ENCODE measurements at regions not wholly inside any gene's neighbourhood (a gene's known extent, or its start where the extent isn't known, plus 50 kb on each side); places are given as distances from the start of the nearest gene placed in this dataset.

GRCh38 chr3:18666655-18667054, 241.5 kb upstream of the SATB1 start:
- Histone ChIP-seq H4K20me1 (ENCODE audit: insufficient read depth, low read length) (no peaks in the 10 kb centered on the region), H3K9me3 (ENCODE audit: low read length) (no peaks in the 10 kb centered on the region), H3K79me2 (ENCODE audit: insufficient read depth, low read depth, low read length) (no peaks in the 10 kb centered on the region), H3K4me1 (ENCODE audit: insufficient read depth, low read length, poor library complexity, severe bottlenecking) (no peaks in the 10 kb centered on the region), H3K4me2 (ENCODE audit: low read length) (no peak overlapping the region), H3K9me2 (ENCODE audit: insufficient read depth, low read length) (no peaks in the 10 kb centered on the region), H2AFZ (ENCODE audit: low read length) (no peak overlapping the region), H3K36me3 (ENCODE audit: insufficient read depth, low read length) (no peaks in the 10 kb centered on the region), H3K27ac (ENCODE audit: low read depth, low read length, poor library complexity, severe bottlenecking) (no peak overlapping the region), H3K4me3 (ENCODE audit: low read depth, low read length, poor library complexity, severe bottlenecking) (no peak overlapping the region)
- ChIA-PET POLR2A (no interaction called here), CTCF (ENCODE audit: unreplicated experiment) (no interaction called here)
- no peak for DNase-seq (ENCODE audit: low spot score)
- TF ChIP-seq EZH2phosphoT487 (IDR thresholded peaks at IDR 0.05; ENCODE audit: borderline replicate concordance, low read depth, low read length) (no peak), CTCF (conservative IDR thresholded peaks at IDR 0.05; ENCODE audit: low read length) (no peak)
- BruUV-seq (replicated peaks) = no TSS peak
- intact Hi-C loops (cut with micrococcal nuclease; ENCODE audit: unreplicated experiment) = no loop called here

- POLR2A ChIA-PET = interaction anchor here (0.5 to 0.9 kb wide), 3 partner anchors 71 to 704 kb away, joined by 3 to 4 read pairs (median 3); no protein-coding TSS in a partner anchor
These were observed 234.9 kb upstream of the SATB1 start for GRCh38 chr3:18660059-18660458.

More at GRCh38 chr3:18660059-18660458, 234.9 kb upstream of the SATB1 start:
- Histone ChIP-seq H3K79me2 (ENCODE audit: insufficient read depth, low read depth, low read length) (no peaks in the 10 kb centered on the region), H3K4me2 (ENCODE audit: low read length) (no peak overlapping the region), H3K9me3 (ENCODE audit: low read length) (no peaks in the 10 kb centered on the region), H3K4me3 (ENCODE audit: low read depth, low read length, poor library complexity, severe bottlenecking) (no peak overlapping the region), H3K27ac (ENCODE audit: low read depth, low read length, poor library complexity, severe bottlenecking) (no peak overlapping the region), H3K9me2 (ENCODE audit: insufficient read depth, low read length) (no peaks in the 10 kb centered on the region), H3K4me1 (ENCODE audit: insufficient read depth, low read length, poor library complexity, severe bottlenecking) (no peaks in the 10 kb centered on the region), H2AFZ (ENCODE audit: low read length) (no peak overlapping the region), H3K36me3 (ENCODE audit: insufficient read depth, low read length) (no peaks in the 10 kb centered on the region), H4K20me1 (ENCODE audit: insufficient read depth, low read length) (no peaks in the 10 kb centered on the region)
- TF ChIP-seq CTCF (conservative IDR thresholded peaks at IDR 0.05; ENCODE audit: low read length) (no peak), EZH2phosphoT487 (IDR thresholded peaks at IDR 0.05; ENCODE audit: borderline replicate concordance, low read depth, low read length) (no peak)
- no TSS peak for BruUV-seq (replicated peaks)
- no peak for DNase-seq (ENCODE audit: low spot score)
- intact Hi-C loops (cut with micrococcal nuclease; ENCODE audit: unreplicated experiment) = no loop called here
- CTCF ChIA-PET (ENCODE audit: unreplicated experiment) = no interaction called here

Measured in OCI-LY7 (cell line).